SK-N-SH treated with all-trans-retinoic acid at 6 μM for 48 hours (cell line): ENCODE measurements at regions not wholly inside any gene's neighbourhood (a gene's known extent, or its start where the extent isn't known, plus 50 kb on each side); places are given as distances from the start of the nearest gene placed in this dataset.

ENCODE experiments used
- ATAC-seq: fragments of 200-7000 bp; cut with Tn5 transposase; 3 replicates; pipeline ENCODE4 v1.9.1; 2020; ENCODE audit warnings: mild to moderate bottlenecking, moderate library complexity
- ARNTL ChIP-seq: fragments of 450-650 bp; formaldehyde crosslinking; IDR thresholded peaks from 2 replicates; pipeline ENCODE4 v1.5.0; 2020; ENCODE audit warnings: low read depth, mild to moderate bottlenecking, moderate library complexity, borderline replicate concordance
- BACH2 ChIP-seq: fragments of 250-450 bp; sonication (Bioruptor Pico); IDR thresholded peaks from 2 replicates; pipeline ENCODE4 v1.9.0; 2021; ENCODE audit warnings: mild to moderate bottlenecking, borderline replicate concordance
- CSDC2 ChIP-seq: fragments of 250-450 bp; sonication (Bioruptor Pico); IDR thresholded peaks from 2 replicates; pipeline ENCODE4 v1.5.0; 2020; ENCODE audit warnings: mild to moderate bottlenecking, moderate library complexity
- ESRRG ChIP-seq: fragments of 250-450 bp; sonication (Bioruptor Pico); IDR thresholded peaks from 2 replicates; pipeline ENCODE4 v1.6.1; 2021; ENCODE audit warnings: mild to moderate bottlenecking
- GLIS3 ChIP-seq: fragments of 250-450 bp; sonication (Bioruptor Pico); IDR thresholded peaks from 2 replicates; pipeline ENCODE4 v1.5.0; 2020; ENCODE audit warnings: mild to moderate bottlenecking, moderate library complexity
- ISL1 ChIP-seq: fragments of 250-450 bp; sonication (Bioruptor Pico); IDR thresholded peaks from 2 replicates; pipeline ENCODE4 v2.1.2; 2022; ENCODE audit warnings: mild to moderate bottlenecking, moderate library complexity
- OSR1 ChIP-seq: fragments of 250-450 bp; sonication (Bioruptor Pico); IDR thresholded peaks from 2 replicates; pipeline ENCODE4 v1.8.0; 2022; ENCODE audit warnings: moderate library complexity, mild to moderate bottlenecking, inconsistent platforms
- PPARA ChIP-seq: fragments of 250-450 bp; sonication (Bioruptor Pico); IDR thresholded peaks from 2 replicates; pipeline ENCODE4 v1.5.0; 2020; ENCODE audit warnings: mild to moderate bottlenecking, borderline replicate concordance
- RARB ChIP-seq: fragments of 250-450 bp; sonication (Bioruptor Pico); IDR thresholded peaks from 2 replicates; pipeline ENCODE4 v1.8.0; 2021; ENCODE audit warnings: mild to moderate bottlenecking, moderate library complexity
- TCF4 ChIP-seq: fragments of 250-450 bp; sonication (Bioruptor Pico); IDR thresholded peaks from 2 replicates; pipeline ENCODE4 v1.8.0; 2021; ENCODE audit warnings: mild to moderate bottlenecking, moderate library complexity, borderline replicate concordance
- TOX ChIP-seq: fragments of 250-450 bp; sonication (Bioruptor Pico); IDR thresholded peaks from 2 replicates; pipeline ENCODE4 v1.8.0; 2021; ENCODE audit warnings: mild to moderate bottlenecking, moderate library complexity, borderline replicate concordance
- ZC3H10 ChIP-seq: fragments of 250-450 bp; sonication (Bioruptor Pico); IDR thresholded peaks from 2 replicates; pipeline ENCODE4 v1.5.1; 2021; ENCODE audit warnings: mild to moderate bottlenecking, moderate library complexity
- ZFP3 ChIP-seq: fragments of 250-450 bp; sonication (Bioruptor Pico); IDR thresholded peaks from 2 replicates; pipeline ENCODE4 v1.5.0; 2020; ENCODE audit warnings: mild to moderate bottlenecking, moderate library complexity
- ZFP30 ChIP-seq: fragments of 450-650 bp; formaldehyde crosslinking; IDR thresholded peaks from 2 replicates; pipeline ENCODE4 v1.5.0; 2022; ENCODE audit warnings: mild to moderate bottlenecking, moderate library complexity
- ZNF565 ChIP-seq: fragments of 450-650 bp; formaldehyde crosslinking; conservative IDR thresholded peaks from 2 replicates; pipeline ENCODE4 v1.5.0; 2020; ENCODE audit warnings: low read depth, mild to moderate bottlenecking, moderate library complexity
- ZNF70 ChIP-seq: fragments of 450-650 bp; formaldehyde crosslinking; IDR thresholded peaks from 2 replicates; pipeline ENCODE4 v1.5.0; 2020; ENCODE audit warnings: mild to moderate bottlenecking, moderate library complexity
- TF ChIP-seq, protein P1 (sequence below): fragments of 250-450 bp; sonication (Bioruptor Pico); IDR thresholded peaks from 2 replicates; pipeline ENCODE4 v1.8.0; 2020; ENCODE audit warnings: mild to moderate bottlenecking, moderate library complexity, borderline replicate concordance
- TF ChIP-seq, protein P2 (sequence below): fragments of 250-450 bp; sonication (Bioruptor Pico); IDR thresholded peaks from 2 replicates; pipeline ENCODE4 v1.5.0; 2020; ENCODE audit warnings: mild to moderate bottlenecking, moderate library complexity
- TF ChIP-seq, protein P3 (sequence below): fragments of 250-450 bp; sonication (Bioruptor Pico); IDR thresholded peaks from 2 replicates; pipeline ENCODE4 v1.8.0; 2021; ENCODE audit warnings: low read depth, mild to moderate bottlenecking, moderate library complexity, borderline replicate concordance

DNA sequence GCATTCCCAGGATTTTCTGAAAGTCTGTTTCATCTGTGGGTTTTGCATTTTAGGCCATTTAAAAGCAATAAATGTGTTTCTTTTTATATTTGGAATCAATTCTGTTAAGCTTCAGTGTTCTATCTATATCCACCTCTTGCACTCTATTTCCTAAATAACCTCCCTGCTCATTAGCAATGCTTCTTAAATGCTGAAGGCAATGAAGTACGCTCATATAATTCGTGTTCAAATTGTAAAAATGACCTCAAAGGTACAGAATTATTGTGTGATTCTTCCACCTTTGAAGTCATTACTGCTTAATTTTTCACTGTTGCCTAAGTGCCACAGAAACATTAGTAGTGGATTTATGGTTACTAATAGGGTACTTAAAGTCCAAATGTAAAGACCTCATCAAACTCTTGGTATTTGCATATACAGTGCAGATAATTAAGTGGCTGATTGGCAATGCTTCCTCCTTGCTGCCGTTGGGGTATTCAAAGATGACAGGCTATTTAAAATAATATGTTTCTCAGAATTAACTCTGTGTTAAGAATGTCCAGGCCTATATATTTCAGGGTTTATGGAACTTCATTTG lies 730.8 kb downstream of the TECRL start:
- no peak for TF ChIP-seq TCF4 (CRISPR knock-in tag)
- no peak for TF ChIP-seq ZFP3 (CRISPR knock-in tag)
- TF ChIP-seq ZC3H10 (CRISPR knock-in tag), result no peak
- TF ChIP-seq ARNTL (CRISPR knock-in tag), result no peak
- no peak for TF ChIP-seq RARB (CRISPR knock-in tag)
- no peak for ATAC-seq

DNA sequence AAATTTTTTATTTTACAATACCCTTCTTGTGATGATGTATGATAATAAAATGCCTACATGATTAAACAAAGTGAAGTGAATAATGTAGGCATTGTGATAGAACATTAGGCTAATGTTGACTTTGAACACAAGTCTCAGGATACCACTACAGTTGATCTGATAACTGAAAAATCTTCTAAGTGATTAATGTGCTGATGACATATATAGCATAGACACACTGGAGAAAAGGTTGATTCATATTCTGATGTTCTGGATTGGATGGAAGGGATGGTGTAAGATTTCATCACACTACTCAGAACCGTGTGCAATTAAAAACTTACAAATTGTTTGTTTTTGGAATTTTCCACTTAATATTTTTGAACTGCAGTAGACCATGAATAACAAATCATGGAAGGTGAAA lies 738.5 kb downstream of the TECRL start:
- TF ChIP-seq, protein P1, sequence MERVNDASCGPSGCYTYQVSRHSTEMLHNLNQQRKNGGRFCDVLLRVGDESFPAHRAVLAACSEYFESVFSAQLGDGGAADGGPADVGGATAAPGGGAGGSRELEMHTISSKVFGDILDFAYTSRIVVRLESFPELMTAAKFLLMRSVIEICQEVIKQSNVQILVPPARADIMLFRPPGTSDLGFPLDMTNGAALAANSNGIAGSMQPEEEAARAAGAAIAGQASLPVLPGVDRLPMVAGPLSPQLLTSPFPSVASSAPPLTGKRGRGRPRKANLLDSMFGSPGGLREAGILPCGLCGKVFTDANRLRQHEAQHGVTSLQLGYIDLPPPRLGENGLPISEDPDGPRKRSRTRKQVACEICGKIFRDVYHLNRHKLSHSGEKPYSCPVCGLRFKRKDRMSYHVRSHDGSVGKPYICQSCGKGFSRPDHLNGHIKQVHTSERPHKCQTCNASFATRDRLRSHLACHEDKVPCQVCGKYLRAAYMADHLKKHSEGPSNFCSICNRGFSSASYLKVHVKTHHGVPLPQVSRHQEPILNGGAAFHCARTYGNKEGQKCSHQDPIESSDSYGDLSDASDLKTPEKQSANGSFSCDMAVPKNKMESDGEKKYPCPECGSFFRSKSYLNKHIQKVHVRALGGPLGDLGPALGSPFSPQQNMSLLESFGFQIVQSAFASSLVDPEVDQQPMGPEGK (CRISPR knock-in tag), result no peak
- TF ChIP-seq ZFP3 (CRISPR knock-in tag) (no peak), ZFP30 (CRISPR knock-in tag) (no peak), ARNTL (CRISPR knock-in tag) (no peak), OSR1 (no peak), BACH2 (CRISPR knock-in tag) (no peak), ESRRG (CRISPR knock-in tag) (no peak), CSDC2 (no peak), TCF4 (CRISPR knock-in tag) (no peak), ISL1 (no peak), TOX (CRISPR knock-in tag) (no peak)
- TF ChIP-seq, protein P2, sequence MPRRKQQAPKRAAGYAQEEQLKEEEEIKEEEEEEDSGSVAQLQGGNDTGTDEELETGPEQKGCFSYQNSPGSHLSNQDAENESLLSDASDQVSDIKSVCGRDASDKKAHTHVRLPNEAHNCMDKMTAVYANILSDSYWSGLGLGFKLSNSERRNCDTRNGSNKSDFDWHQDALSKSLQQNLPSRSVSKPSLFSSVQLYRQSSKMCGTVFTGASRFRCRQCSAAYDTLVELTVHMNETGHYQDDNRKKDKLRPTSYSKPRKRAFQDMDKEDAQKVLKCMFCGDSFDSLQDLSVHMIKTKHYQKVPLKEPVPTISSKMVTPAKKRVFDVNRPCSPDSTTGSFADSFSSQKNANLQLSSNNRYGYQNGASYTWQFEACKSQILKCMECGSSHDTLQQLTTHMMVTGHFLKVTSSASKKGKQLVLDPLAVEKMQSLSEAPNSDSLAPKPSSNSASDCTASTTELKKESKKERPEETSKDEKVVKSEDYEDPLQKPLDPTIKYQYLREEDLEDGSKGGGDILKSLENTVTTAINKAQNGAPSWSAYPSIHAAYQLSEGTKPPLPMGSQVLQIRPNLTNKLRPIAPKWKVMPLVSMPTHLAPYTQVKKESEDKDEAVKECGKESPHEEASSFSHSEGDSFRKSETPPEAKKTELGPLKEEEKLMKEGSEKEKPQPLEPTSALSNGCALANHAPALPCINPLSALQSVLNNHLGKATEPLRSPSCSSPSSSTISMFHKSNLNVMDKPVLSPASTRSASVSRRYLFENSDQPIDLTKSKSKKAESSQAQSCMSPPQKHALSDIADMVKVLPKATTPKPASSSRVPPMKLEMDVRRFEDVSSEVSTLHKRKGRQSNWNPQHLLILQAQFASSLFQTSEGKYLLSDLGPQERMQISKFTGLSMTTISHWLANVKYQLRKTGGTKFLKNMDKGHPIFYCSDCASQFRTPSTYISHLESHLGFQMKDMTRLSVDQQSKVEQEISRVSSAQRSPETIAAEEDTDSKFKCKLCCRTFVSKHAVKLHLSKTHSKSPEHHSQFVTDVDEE (CRISPR knock-in tag), result no peak
- TF ChIP-seq, all 23 proteins: peak for 0
- no peak for ATAC-seq

DNA sequence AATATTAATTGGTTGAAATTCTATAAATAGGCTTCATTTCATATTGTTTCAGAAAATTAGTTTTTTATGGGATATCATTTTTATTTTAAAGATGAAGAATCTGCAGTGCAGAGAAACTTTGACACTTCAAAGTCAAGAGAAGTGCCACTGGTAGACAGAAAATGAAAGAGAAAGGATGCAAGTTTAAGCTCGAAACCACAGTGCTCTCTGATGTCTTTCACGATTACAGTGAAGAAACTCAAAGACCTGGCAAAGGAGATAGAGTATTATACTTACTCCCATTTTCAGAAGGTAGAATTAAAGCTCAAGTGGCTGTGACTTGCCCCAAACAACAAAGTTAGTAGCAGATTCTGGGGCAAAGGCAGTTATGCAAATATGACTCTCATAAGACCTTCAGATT lies 745.4 kb downstream of the TECRL start:
- ATAC-seq, result no peak
- TF ChIP-seq, protein P1 (CRISPR knock-in tag), result no peak
- TF ChIP-seq GLIS3 (CRISPR knock-in tag) (no peak), OSR1 (no peak), ARNTL (CRISPR knock-in tag) (no peak), ZC3H10 (CRISPR knock-in tag) (no peak), CSDC2 (no peak)

DNA sequence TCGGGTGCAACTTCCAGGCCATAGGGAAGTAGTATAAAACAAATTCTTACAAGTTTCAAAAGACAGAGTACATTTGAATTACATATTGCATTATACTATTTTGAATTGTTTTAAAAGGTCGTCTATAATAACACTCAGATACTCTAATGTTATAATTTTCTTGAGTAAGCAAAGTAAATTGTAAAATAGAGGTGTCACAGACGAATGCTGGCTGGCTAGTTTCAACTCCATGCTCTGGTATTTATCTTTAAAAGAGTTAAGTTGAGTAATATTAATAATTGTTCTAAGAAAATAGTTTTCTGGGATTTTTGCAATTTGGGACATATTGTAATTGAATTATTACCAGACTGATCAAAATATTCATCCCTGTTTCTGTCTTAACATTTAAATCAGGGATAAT lies 764.9 kb downstream of the TECRL start:
- ATAC-seq, result no peak
- TF ChIP-seq, protein P3, sequence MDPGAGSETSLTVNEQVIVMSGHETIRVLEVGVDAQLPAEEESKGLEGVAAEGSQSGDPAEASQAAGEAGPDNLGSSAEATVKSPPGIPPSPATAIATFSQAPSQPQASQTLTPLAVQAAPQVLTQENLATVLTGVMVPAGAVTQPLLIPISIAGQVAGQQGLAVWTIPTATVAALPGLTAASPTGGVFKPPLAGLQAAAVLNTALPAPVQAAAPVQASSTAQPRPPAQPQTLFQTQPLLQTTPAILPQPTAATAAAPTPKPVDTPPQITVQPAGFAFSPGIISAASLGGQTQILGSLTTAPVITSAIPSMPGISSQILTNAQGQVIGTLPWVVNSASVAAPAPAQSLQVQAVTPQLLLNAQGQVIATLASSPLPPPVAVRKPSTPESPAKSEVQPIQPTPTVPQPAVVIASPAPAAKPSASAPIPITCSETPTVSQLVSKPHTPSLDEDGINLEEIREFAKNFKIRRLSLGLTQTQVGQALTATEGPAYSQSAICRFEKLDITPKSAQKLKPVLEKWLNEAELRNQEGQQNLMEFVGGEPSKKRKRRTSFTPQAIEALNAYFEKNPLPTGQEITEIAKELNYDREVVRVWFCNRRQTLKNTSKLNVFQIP, result no peak
- TF ChIP-seq OSR1 (no peak), PPARA (CRISPR knock-in tag) (no peak), ZFP30 (CRISPR knock-in tag) (no peak), ZNF70 (CRISPR knock-in tag) (no peak), ZNF565 (CRISPR knock-in tag) (no peak), TCF4 (CRISPR knock-in tag) (no peak)
- TF ChIP-seq, all 23 proteins: peak for 0
